ENCODE measurements at regions not wholly inside any gene's neighbourhood (a gene's known extent, or its start where the extent isn't known, plus 50 kb on each side); places are given as distances from the start of the nearest gene placed in this dataset.

GRCh38 chr15:53320816-53321215 is 438.6 kb downstream of the WDR72 start:
- H3K4me1 Mint-ChIP-seq: no peaks in the 10 kb centered on the region
- Histone ChIP-seq H3K4me1 (ENCODE audit: control insufficient read depth in 1 of 2, extremely low read depth in 1 of 2, insufficient read depth in 2 of 2, low read length in 2 of 2) (no peaks in the 10 kb centered on the region), H3K9me3 (no peaks in the 10 kb centered on the region), H3K4me3 (ENCODE audit: control insufficient read depth in 1 of 2, extremely low read depth in 1 of 2, low read length in 1 of 2) (no peak overlapping the region), H3K36me3 (ENCODE audit: control insufficient read depth in 2 of 2, extremely low read depth in 1 of 2, insufficient read depth in 1 of 2, low read length in 1 of 2) (no peaks in the 10 kb centered on the region), H3K27ac (ENCODE audit: low read length) (no peak overlapping the region), H3K27me3 (replicated peaks in 1 of 2; ENCODE audit: control insufficient read depth in 2 of 2, extremely low read depth in 1 of 2, insufficient read depth in 2 of 2, low read length in 1 of 2) (no peaks in the 10 kb centered on the region)
- H3K9me3 Mint-ChIP-seq: peaks cover 0 to 4% (median 0%) of the 10 kb centered on the region in 3 donors
- ChIA-PET POLR2A (no interaction called here), CTCF (no interaction called here)
- H3K27ac Mint-ChIP-seq: no peak overlapping the region
- no peaks in the 10 kb centered on the region for H3K27me3 Mint-ChIP-seq
- 89% methylated on average over 4 of the region's 5 CpGs for WGBS (ENCODE audit: insufficient coverage)
- ATAC-seq (replicated peaks in 1 of 4) (no peak), DNase-seq (no peak)
- H3K4me3 Mint-ChIP-seq: no peak overlapping the region
- no peaks in the 10 kb centered on the region for H3K36me3 Mint-ChIP-seq

- H3K27me3 ChIP-seq (replicated peaks in 1 of 2; ENCODE audit: control insufficient read depth in 2 of 2, extremely low read depth in 1 of 2, insufficient read depth in 2 of 2, low read length in 1 of 2): no peaks in the 10 kb centered on the region
- Mint-ChIP-seq H3K27ac (no peak overlapping the region), H3K4me1 (no peaks in the 10 kb centered on the region), H3K9me3 (peaks cover 0 to 6% (median 0%) of the 10 kb centered on the region in 3 donors), H3K4me3 (no peak overlapping the region), H3K36me3 (no peaks in the 10 kb centered on the region), H3K27me3 (peaks cover 0 to 3% of the 10 kb centered on the region in 2 donors)
- POLR2A ChIA-PET: interaction anchor here in 1 of 2 donors (0.7 kb wide), 1 partner anchor 491 kb away, joined by 4 read pairs; no protein-coding TSS in a partner anchor
- no CpG with 5 or more reads among the region's 3 CpGs for WGBS (ENCODE audit: insufficient coverage)
- ATAC-seq (replicated peaks in 1 of 4): no peak
- H3K36me3 ChIP-seq (ENCODE audit: control insufficient read depth in 2 of 2, extremely low read depth in 1 of 2, insufficient read depth in 1 of 2, low read length in 1 of 2): no peaks in the 10 kb centered on the region
- DNase-seq: no peak
- no peaks in the 10 kb centered on the region for H3K4me1 ChIP-seq (ENCODE audit: control insufficient read depth in 1 of 2, extremely low read depth in 1 of 2, insufficient read depth in 2 of 2, low read length in 2 of 2)
- no peaks in the 10 kb centered on the region for H3K9me3 ChIP-seq
- no peak overlapping the region for H3K27ac ChIP-seq (ENCODE audit: low read length)
- H3K4me3 ChIP-seq (ENCODE audit: control insufficient read depth in 1 of 2, extremely low read depth in 1 of 2, low read length in 1 of 2): no peak overlapping the region
- CTCF ChIA-PET: no interaction called here
These were observed 446.8 kb downstream of the WDR72 start for GRCh38 chr15:53312707-53313106.

GRCh38 chr15:53310709-53311108 is 448.8 kb downstream of the WDR72 start:
- Mint-ChIP-seq H3K4me1 (no peaks in the 10 kb centered on the region), H3K4me3 (no peak overlapping the region), H3K9me3 (peaks cover 0 to 6% (median 0%) of the 10 kb centered on the region in 3 donors), H3K27me3 (peaks cover 0 to 3% of the 10 kb centered on the region in 2 donors), H3K27ac (no peak overlapping the region), H3K36me3 (no peaks in the 10 kb centered on the region)
- DNase-seq (no peak), ATAC-seq (replicated peaks in 1 of 4) (no peak)
- no peak overlapping the region for H3K27ac ChIP-seq (ENCODE audit: low read length)
- POLR2A ChIA-PET: no interaction called here
- no peaks in the 10 kb centered on the region for H3K4me1 ChIP-seq (ENCODE audit: control insufficient read depth in 1 of 2, extremely low read depth in 1 of 2, insufficient read depth in 2 of 2, low read length in 2 of 2)
- no peaks in the 10 kb centered on the region for H3K36me3 ChIP-seq (ENCODE audit: control insufficient read depth in 2 of 2, extremely low read depth in 1 of 2, insufficient read depth in 1 of 2, low read length in 1 of 2)
- no peak overlapping the region for H3K4me3 ChIP-seq (ENCODE audit: control insufficient read depth in 1 of 2, extremely low read depth in 1 of 2, low read length in 1 of 2)
- H3K27me3 ChIP-seq (replicated peaks in 1 of 2; ENCODE audit: control insufficient read depth in 2 of 2, extremely low read depth in 1 of 2, insufficient read depth in 2 of 2, low read length in 1 of 2): no peaks in the 10 kb centered on the region
- 83% methylated on average over 1 of the region's 1 CpG for WGBS (ENCODE audit: insufficient coverage)
- no peaks in the 10 kb centered on the region for H3K9me3 ChIP-seq
- CTCF ChIA-PET: no interaction called here

GRCh38 chr15:53307952-53308624 is 451.4 kb downstream of the WDR72 start:
- no peak for ATAC-seq (replicated peaks in 1 of 4)
- CTCF ChIA-PET: no interaction called here

GRCh38 chr15:53305554-53305953 is 453.9 kb downstream of the WDR72 start:
- Mint-ChIP-seq H3K4me3 (no peak overlapping the region), H3K36me3 (no peaks in the 10 kb centered on the region), H3K27ac (no peak overlapping the region), H3K27me3 (peaks cover 0 to 1% of the 10 kb centered on the region in 2 donors), H3K4me1 (no peaks in the 10 kb centered on the region), H3K9me3 (peaks cover 0 to 13% (median 3%) of the 10 kb centered on the region in 3 donors)
- no CpG with 5 or more reads among the region's 2 CpGs for WGBS (ENCODE audit: insufficient coverage)
- ChIA-PET POLR2A (interaction anchor here in 1 of 2 donors (0.6 kb wide), 1 partner anchor 23 kb away, joined by 3 read pairs; no protein-coding TSS in a partner anchor), CTCF (no interaction called here)
- H3K27ac ChIP-seq (ENCODE audit: low read length): no peak overlapping the region
- ATAC-seq (replicated peaks in 1 of 4): no peak
- no peaks in the 10 kb centered on the region for H3K27me3 ChIP-seq (replicated peaks in 1 of 2; ENCODE audit: control insufficient read depth in 2 of 2, extremely low read depth in 1 of 2, insufficient read depth in 2 of 2, low read length in 1 of 2)
- H3K4me1 ChIP-seq (ENCODE audit: control insufficient read depth in 1 of 2, extremely low read depth in 1 of 2, insufficient read depth in 2 of 2, low read length in 2 of 2): no peaks in the 10 kb centered on the region
- no peaks in the 10 kb centered on the region for H3K9me3 ChIP-seq
- H3K4me3 ChIP-seq (ENCODE audit: control insufficient read depth in 1 of 2, extremely low read depth in 1 of 2, low read length in 1 of 2): no peak overlapping the region
- no peaks in the 10 kb centered on the region for H3K36me3 ChIP-seq (ENCODE audit: control insufficient read depth in 2 of 2, extremely low read depth in 1 of 2, insufficient read depth in 1 of 2, low read length in 1 of 2)
- DNase-seq: no peak

More at GRCh38 chr15:53307952-53308624, 451.4 kb downstream of the WDR72 start:
- WGBS (ENCODE audit: insufficient coverage): 96% methylated on average over 5 of the region's 5 CpGs
- H3K36me3 Mint-ChIP-seq: no peaks in the 10 kb centered on the region
- Histone ChIP-seq H3K27me3 (replicated peaks in 1 of 2; ENCODE audit: control insufficient read depth in 2 of 2, extremely low read depth in 1 of 2, insufficient read depth in 2 of 2, low read length in 1 of 2) (no peaks in the 10 kb centered on the region), H3K4me1 (ENCODE audit: control insufficient read depth in 1 of 2, extremely low read depth in 1 of 2, insufficient read depth in 2 of 2, low read length in 2 of 2) (no peaks in the 10 kb centered on the region), H3K36me3 (ENCODE audit: control insufficient read depth in 2 of 2, extremely low read depth in 1 of 2, insufficient read depth in 1 of 2, low read length in 1 of 2) (no peaks in the 10 kb centered on the region), H3K27ac (ENCODE audit: low read length) (no peak overlapping the region), H3K4me3 (ENCODE audit: control insufficient read depth in 1 of 2, extremely low read depth in 1 of 2, low read length in 1 of 2) (no peak overlapping the region), H3K9me3 (no peaks in the 10 kb centered on the region)
- peaks cover 0 to 13% (median 6%) of the 10 kb centered on the region in 3 donors for H3K9me3 Mint-ChIP-seq
- H3K4me3 Mint-ChIP-seq: no peak overlapping the region
- H3K27ac Mint-ChIP-seq: no peak overlapping the region
- POLR2A ChIA-PET: no interaction called here
- DNase-seq: no peak
- H3K27me3 Mint-ChIP-seq: peaks cover 0 to 3% of the 10 kb centered on the region in 2 donors
- H3K4me1 Mint-ChIP-seq: no peaks in the 10 kb centered on the region

GRCh38 chr15:53305101-53305500 is 454.4 kb downstream of the WDR72 start:
- 100% methylated on average over 1 of the region's 1 CpG for WGBS (ENCODE audit: insufficient coverage)
- Mint-ChIP-seq H3K27me3 (peaks cover 0 to 1% of the 10 kb centered on the region in 2 donors), H3K9me3 (peaks cover 0 to 13% (median under 1%) of the 10 kb centered on the region in 3 donors), H3K4me1 (no peaks in the 10 kb centered on the region), H3K4me3 (no peak overlapping the region), H3K36me3 (no peaks in the 10 kb centered on the region), H3K27ac (no peak overlapping the region)
- Histone ChIP-seq H3K4me3 (ENCODE audit: control insufficient read depth in 1 of 2, extremely low read depth in 1 of 2, low read length in 1 of 2) (no peak overlapping the region), H3K36me3 (ENCODE audit: control insufficient read depth in 2 of 2, extremely low read depth in 1 of 2, insufficient read depth in 1 of 2, low read length in 1 of 2) (no peaks in the 10 kb centered on the region), H3K27ac (ENCODE audit: low read length) (no peak overlapping the region), H3K4me1 (ENCODE audit: control insufficient read depth in 1 of 2, extremely low read depth in 1 of 2, insufficient read depth in 2 of 2, low read length in 2 of 2) (no peaks in the 10 kb centered on the region), H3K27me3 (replicated peaks in 1 of 2; ENCODE audit: control insufficient read depth in 2 of 2, extremely low read depth in 1 of 2, insufficient read depth in 2 of 2, low read length in 1 of 2) (no peaks in the 10 kb centered on the region), H3K9me3 (no peaks in the 10 kb centered on the region)
- ChIA-PET POLR2A (no interaction called here), CTCF (no interaction called here)
- DNase-seq: no peak
- no peak for ATAC-seq (replicated peaks in 1 of 4)

Data from T-cell (primary cell).